OCI-LY7 (cell line): ENCODE measurements at regions not wholly inside any gene's neighbourhood (a gene's known extent, or its start where the extent isn't known, plus 50 kb on each side); places are given as distances from the start of the nearest gene placed in this dataset.

Experiments
- CTCF ChIP-seq: fragments of 200-600 bp; sonication (generic); conservative IDR thresholded peaks from 2 replicates; pipeline ENCODE4 v1.5.1; 2014; ENCODE audit warnings: mild to moderate bottlenecking, antibody characterized with exemption, low read length, moderate library complexity, mixed read lengths
- EZH2phosphoT487 ChIP-seq: fragments of 200-600 bp; sonication (generic); IDR thresholded peaks from 2 replicates; pipeline ENCODE4 v1.6.1; 2018; ENCODE audit warnings: low read depth, borderline replicate concordance, mild to moderate bottlenecking, mixed run types, antibody characterized with exemption, low read length, moderate library complexity, mixed read lengths

- TF ChIP-seq CTCF, result no peak
- no peak for TF ChIP-seq EZH2phosphoT487
Measured at GRCh38 chr11:70892889-70893288, 359.5 kb downstream of the SHANK2 start.
